GM11168 (cell line): ENCODE measurements at regions not wholly inside any gene's neighbourhood (a gene's known extent, or its start where the extent isn't known, plus 50 kb on each side); places are given as distances from the start of the nearest gene placed in this dataset.

ENCODE experiments used
- in situ Hi-C: fragments of 300-500 bp; cut with MboI; formaldehyde crosslinking; loops from one replicate; pipeline ENCODE4 v1.12.0; 2022; ENCODE audit warnings: low sequenced_read_pairs; ENCODE audit not compliant: unreplicated experiment

- in situ Hi-C loops = no loop called here
Observed at GRCh38 chr18:42137693-42138375, 182.8 kb downstream of the PIK3C3 start.

- in situ Hi-C loops = no loop called here
Observed at GRCh38 chr18:42141439-42141838, 186.4 kb downstream of the PIK3C3 start.

- in situ Hi-C loops = no loop called here
Observed at GRCh38 chr18:42155024-42155423, 200.0 kb downstream of the PIK3C3 start.

- in situ Hi-C loops = no loop called here
Observed at GRCh38 chr18:42156281-42156680, 201.2 kb downstream of the PIK3C3 start.

- in situ Hi-C loops = no loop called here
Observed at GRCh38 chr18:42157420-42157819, 202.4 kb downstream of the PIK3C3 start.

GRCh38 chr18:42157878-42158277 lies 202.8 kb downstream of the PIK3C3 start:
- in situ Hi-C loops = no loop called here

GRCh38 chr18:42159146-42159545 lies 204.1 kb downstream of the PIK3C3 start:
- in situ Hi-C loops = no loop called here

GRCh38 chr18:42163321-42163720 lies 208.3 kb downstream of the PIK3C3 start:
- in situ Hi-C loops = no loop called here

- in situ Hi-C loops = no loop called here
Observed at GRCh38 chr18:42164556-42164955, 209.5 kb downstream of the PIK3C3 start.

GRCh38 chr18:42165922-42166513 lies 211.0 kb downstream of the PIK3C3 start:
- in situ Hi-C loops = no loop called here

GRCh38 chr18:42168487-42168886 lies 213.5 kb downstream of the PIK3C3 start:
- in situ Hi-C loops = no loop called here

GRCh38 chr18:42168907-42169306 lies 213.9 kb downstream of the PIK3C3 start:
- in situ Hi-C loops = no loop called here

GRCh38 chr18:42174909-42175308 lies 219.9 kb downstream of the PIK3C3 start:
- in situ Hi-C loops = no loop called here

GRCh38 chr18:42176599-42176998 lies 221.6 kb downstream of the PIK3C3 start:
- in situ Hi-C loops = no loop called here

GRCh38 chr18:42177390-42177789 lies 222.4 kb downstream of the PIK3C3 start:
- in situ Hi-C loops = no loop called here

- in situ Hi-C loops = no loop called here
Observed at GRCh38 chr18:42178376-42179080, 223.5 kb downstream of the PIK3C3 start.

GRCh38 chr18:42179542-42180121 lies 224.6 kb downstream of the PIK3C3 start:
- in situ Hi-C loops = no loop called here

- in situ Hi-C loops = no loop called here
Observed at GRCh38 chr18:42181474-42181873, 226.4 kb downstream of the PIK3C3 start.

- in situ Hi-C loops = no loop called here
Observed at GRCh38 chr18:42182728-42183700, 228.0 kb downstream of the PIK3C3 start.

- in situ Hi-C loops = no loop called here
Observed at GRCh38 chr18:42183746-42184145, 228.7 kb downstream of the PIK3C3 start.
